RPMI8226 (cell line): ENCODE measurements at regions not wholly inside any gene's neighbourhood (a gene's known extent, or its start where the extent isn't known, plus 50 kb on each side); places are given as distances from the start of the nearest gene placed in this dataset.
"Not testable (repeated sequence)": the region's sequence is repeated elsewhere in the genome, so short reads cannot be mapped to it uniquely, and the experiment has no call there.

Experiments used
- DNase-seq: peaks from one replicate; pipeline ENCODE4 v3.0.0-alpha.2; 2015

GRCh38 chr20:47443060-47443459 is 58.6 kb upstream of the NCOA3 start:
- not testable (repeated sequence) for DNase-seq

GRCh38 chr20:47444584-47444983 is 57.1 kb upstream of the NCOA3 start:
- no peak for DNase-seq

GRCh38 chr20:47445291-47445690 is 56.4 kb upstream of the NCOA3 start:
- no peak for DNase-seq

- not testable (repeated sequence) for DNase-seq
Measured at GRCh38 chr20:47447350-47448296, 54.1 kb upstream of the NCOA3 start.

GRCh38 chr20:47448429-47448828 is 53.3 kb upstream of the NCOA3 start:
- no peak for DNase-seq

GRCh38 chr20:47451602-47451904 is 50.1 kb upstream of the NCOA3 start:
- no peak for DNase-seq
